UCSD-AML1 (cell line): ENCODE measurements at regions not wholly inside any gene's neighbourhood (a gene's known extent, or its start where the extent isn't known, plus 50 kb on each side); places are given as distances from the start of the nearest gene placed in this dataset.

Experiments used
- DNase-seq: peaks from one replicate; lab custom pipeline; 2025; ENCODE audit not compliant: unreplicated experiment; lab: John Stamatoyannopoulos, UW

GRCh38 chr11:115955803-115956202 lies 451.6 kb upstream of the CADM1 start:
- no peak for DNase-seq

GRCh38 chr11:115950660-115951059 lies 446.4 kb upstream of the CADM1 start:
- DNase-seq, result no peak

- DNase-seq, result no peak
Observed at GRCh38 chr11:115944596-115944995, 440.4 kb upstream of the CADM1 start.

- no peak for DNase-seq
Observed at GRCh38 chr11:115942011-115942410, 437.8 kb upstream of the CADM1 start.

GRCh38 chr11:115941481-115941993 lies 437.3 kb upstream of the CADM1 start:
- peak; percentile 80 for DNase-seq

- DNase-seq, result no peak
Observed at GRCh38 chr11:115941044-115941443, 436.8 kb upstream of the CADM1 start.

GRCh38 chr11:115939731-115940421 lies 435.7 kb upstream of the CADM1 start:
- DNase-seq, result no peak

- DNase-seq, result no peak
Observed at GRCh38 chr11:115939104-115939730, 435.0 kb upstream of the CADM1 start.

GRCh38 chr11:115933564-115933963 lies 429.3 kb upstream of the CADM1 start:
- DNase-seq, result no peak

GRCh38 chr11:115931548-115932083 lies 427.4 kb upstream of the CADM1 start:
- DNase-seq, result no peak

GRCh38 chr11:115930886-115931547 lies 426.8 kb upstream of the CADM1 start:
- peak; percentile 70 for DNase-seq

GRCh38 chr11:115930291-115930690 lies 426.1 kb upstream of the CADM1 start:
- DNase-seq, result peak; percentile 28

- DNase-seq, result no peak
Observed at GRCh38 chr11:115929618-115930129, 425.5 kb upstream of the CADM1 start.

- DNase-seq, result no peak
Observed at GRCh38 chr11:115928811-115929210, 424.6 kb upstream of the CADM1 start.

GRCh38 chr11:115927823-115928329 lies 423.7 kb upstream of the CADM1 start:
- DNase-seq, result no peak

- no peak for DNase-seq
Observed at GRCh38 chr11:115926601-115927000, 422.4 kb upstream of the CADM1 start.

- no peak for DNase-seq
Observed at GRCh38 chr11:115926138-115926537, 421.9 kb upstream of the CADM1 start.

- no peak for DNase-seq
Observed at GRCh38 chr11:115925568-115926090, 421.4 kb upstream of the CADM1 start.

GRCh38 chr11:115924744-115925567 lies 420.7 kb upstream of the CADM1 start:
- DNase-seq, result peak; percentile 24

GRCh38 chr11:115922876-115923275 lies 418.7 kb upstream of the CADM1 start:
- no peak for DNase-seq
